ENCODE measurements at regions not wholly inside any gene's neighbourhood (a gene's known extent, or its start where the extent isn't known, plus 50 kb on each side); places are given as distances from the start of the nearest gene placed in this dataset.

GRCh38 chr11:127448101-127448500, 447.5 kb upstream of the KIRREL3 start:
- TF ChIP-seq RAD21 (IDR thresholded peaks at IDR 0.05; ENCODE audit: low read length) (no peak), MEF2A (IDR thresholded peaks at IDR 0.05; ENCODE audit: borderline replicate concordance, low read depth) (no peak), EP300 (IDR thresholded peaks at IDR 0.05; ENCODE audit: borderline replicate concordance in 1 of 2, low read depth in 1 of 2, low read length in 1 of 2) (no peak), REST (IDR thresholded peaks at IDR 0.05; ENCODE audit: low read depth, low read length) (no peak), TAF1 (IDR thresholded peaks at IDR 0.05; ENCODE audit: borderline replicate concordance, low read depth, low read length) (no peak), TEAD4 (IDR thresholded peaks at IDR 0.05; ENCODE audit: borderline replicate concordance, insufficient read depth) (no peak)
- TF ChIP-seq, protein P1, sequence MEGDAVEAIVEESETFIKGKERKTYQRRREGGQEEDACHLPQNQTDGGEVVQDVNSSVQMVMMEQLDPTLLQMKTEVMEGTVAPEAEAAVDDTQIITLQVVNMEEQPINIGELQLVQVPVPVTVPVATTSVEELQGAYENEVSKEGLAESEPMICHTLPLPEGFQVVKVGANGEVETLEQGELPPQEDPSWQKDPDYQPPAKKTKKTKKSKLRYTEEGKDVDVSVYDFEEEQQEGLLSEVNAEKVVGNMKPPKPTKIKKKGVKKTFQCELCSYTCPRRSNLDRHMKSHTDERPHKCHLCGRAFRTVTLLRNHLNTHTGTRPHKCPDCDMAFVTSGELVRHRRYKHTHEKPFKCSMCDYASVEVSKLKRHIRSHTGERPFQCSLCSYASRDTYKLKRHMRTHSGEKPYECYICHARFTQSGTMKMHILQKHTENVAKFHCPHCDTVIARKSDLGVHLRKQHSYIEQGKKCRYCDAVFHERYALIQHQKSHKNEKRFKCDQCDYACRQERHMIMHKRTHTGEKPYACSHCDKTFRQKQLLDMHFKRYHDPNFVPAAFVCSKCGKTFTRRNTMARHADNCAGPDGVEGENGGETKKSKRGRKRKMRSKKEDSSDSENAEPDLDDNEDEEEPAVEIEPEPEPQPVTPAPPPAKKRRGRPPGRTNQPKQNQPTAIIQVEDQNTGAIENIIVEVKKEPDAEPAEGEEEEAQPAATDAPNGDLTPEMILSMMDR (IDR thresholded peaks at IDR 0.05): no peak

Measured in SK-N-SH (cell line).